ENCODE measurements at regions not wholly inside any gene's neighbourhood (a gene's known extent, or its start where the extent isn't known, plus 50 kb on each side); places are given as distances from the start of the nearest gene placed in this dataset.

GRCh38 chr2:120509213-120509815 is 163.4 kb downstream of the INHBB start:
- no peak for TF ChIP-seq CTCF (conservative IDR thresholded peaks at IDR 0.05; ENCODE audit: low read depth)
- H3K27ac ChIP-seq: peak overlapping the region; percentile 78
- POLR2A ChIA-PET (ENCODE audit: low non-redundant PET): no interaction called here
- DNase-seq (ENCODE audit: low spot score): no peak
- CTCF ChIA-PET: interaction anchor here (0.6 to 1.3 kb wide), 6 partner anchors 9 to 171 kb away, joined by 3 to 5 read pairs (median 3); no protein-coding TSS in a partner anchor

DNA sequence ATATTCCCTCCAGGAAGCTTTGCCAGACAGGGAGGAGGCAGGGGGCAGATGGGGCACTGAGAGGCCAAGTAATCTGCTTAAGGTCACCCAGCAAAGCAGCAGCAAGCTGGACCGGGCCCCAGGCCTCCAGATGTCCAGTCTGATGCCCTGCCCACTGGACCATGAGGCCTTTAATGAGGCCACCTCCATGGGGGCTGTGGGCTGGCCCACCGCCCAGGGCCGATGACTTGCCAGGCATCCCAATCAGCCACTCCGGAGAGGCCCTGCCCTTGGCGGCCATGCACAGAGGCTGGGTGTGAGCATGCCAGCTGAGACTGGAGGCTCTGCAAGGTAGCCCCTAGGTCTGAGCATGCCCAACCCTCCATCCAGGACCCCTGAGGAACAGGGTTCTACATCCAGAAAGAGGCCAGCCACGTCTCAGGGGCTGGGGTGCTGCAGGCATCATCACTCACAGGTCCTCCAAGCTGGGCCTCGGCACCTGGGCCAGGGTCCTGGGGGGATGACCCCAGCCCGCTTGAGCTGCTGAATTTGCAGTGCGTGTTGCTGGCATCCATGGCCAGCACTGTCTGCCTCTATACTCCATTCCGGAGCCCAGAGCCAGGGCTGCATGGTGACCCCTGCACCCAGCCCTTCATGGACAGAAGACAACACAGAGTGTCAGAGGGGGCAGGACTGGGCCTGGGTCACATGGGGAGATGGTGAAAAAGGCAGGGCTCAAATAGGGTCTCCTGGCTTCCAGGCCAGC is 164.2 kb downstream of the INHBB start:
- no peak for TF ChIP-seq CTCF (conservative IDR thresholded peaks at IDR 0.05; ENCODE audit: low read depth)
- no peak for DNase-seq (ENCODE audit: low spot score)
- no peak overlapping the region for H3K27ac ChIP-seq
- CTCF ChIA-PET: interaction anchor here (0.9 to 1.2 kb wide), 2 partner anchors 8 to 11 kb away, joined by 3 read pairs; no protein-coding TSS in a partner anchor
- POLR2A ChIA-PET (ENCODE audit: low non-redundant PET): no interaction called here

GRCh38 chr2:120510751-120511395 is 164.9 kb downstream of the INHBB start:
- H3K27ac ChIP-seq: no peak overlapping the region
- CTCF ChIA-PET: interaction anchor here (1.2 kb wide), 1 partner anchor 10 kb away, joined by 3 read pairs; no protein-coding TSS in a partner anchor
- POLR2A ChIA-PET (ENCODE audit: low non-redundant PET): no interaction called here
- no peak for DNase-seq (ENCODE audit: low spot score)
- no peak for TF ChIP-seq CTCF (conservative IDR thresholded peaks at IDR 0.05; ENCODE audit: low read depth)

GRCh38 chr2:120511536-120511935 is 165.6 kb downstream of the INHBB start:
- POLR2A ChIA-PET (ENCODE audit: low non-redundant PET): no interaction called here
- CTCF ChIA-PET: no interaction called here
- no peak for TF ChIP-seq CTCF (conservative IDR thresholded peaks at IDR 0.05; ENCODE audit: low read depth)
- no peak for DNase-seq (ENCODE audit: low spot score)
- H3K27ac ChIP-seq: no peak overlapping the region

GRCh38 chr2:120511947-120512710 is 166.2 kb downstream of the INHBB start:
- no peak for TF ChIP-seq CTCF (conservative IDR thresholded peaks at IDR 0.05; ENCODE audit: low read depth)
- no peak overlapping the region for H3K27ac ChIP-seq
- POLR2A ChIA-PET (ENCODE audit: low non-redundant PET): no interaction called here
- CTCF ChIA-PET: no interaction called here
- no peak for DNase-seq (ENCODE audit: low spot score)

- no peak for DNase-seq (ENCODE audit: low spot score)
- ChIA-PET CTCF (interaction anchor here (0.6 kb wide), 3 partner anchors 537 to 756 kb away, joined by 5 read pairs; no protein-coding TSS in a partner anchor), POLR2A (ENCODE audit: low non-redundant PET) (no interaction called here)
- no peak overlapping the region for H3K27ac ChIP-seq
- TF ChIP-seq CTCF (conservative IDR thresholded peaks at IDR 0.05; ENCODE audit: low read depth): no peak
Measured at GRCh38 chr2:120513776-120514357, 167.9 kb downstream of the INHBB start.
